K562 (cell line): ENCODE measurements at regions not wholly inside any gene's neighbourhood (a gene's known extent, or its start where the extent isn't known, plus 50 kb on each side); places are given as distances from the start of the nearest gene placed in this dataset.

Experiments
- ARNT ChIP-seq, 2 experiments: fragments of 450-650 bp; IDR thresholded peaks; 2 replicates each; pipeline ENCODE4 v1.6.1; 2016; ENCODE audit warnings: mild to moderate bottlenecking in 1 of 2
- ATF3 ChIP-seq, 2 experiments: fragments of 450-650 bp in 1 of 2; sonication (generic) in 1 of 2; formaldehyde crosslinking in 1 of 2; IDR thresholded peaks in 1 of 2; conservative IDR thresholded peaks in 1 of 2; 2 replicates each; pipeline versions ENCODE4 v1.6.1 to v1.8.1; 2016 to 2023; ENCODE audit warnings: mild to moderate bottlenecking in 2 of 2, moderate library complexity in 2 of 2, inconsistent platforms in 1 of 2, missing genetic modification reagents in 1 of 2
- BACH1 ChIP-seq: fragments of 200-800 bp; sonication (Bioruptor generic); IDR thresholded peaks from 2 replicates; pipeline ENCODE4 v1.6.1; 2016; ENCODE audit warnings: missing genetic modification characterization, missing compliant biosample characterization
- E2F6 ChIP-seq, 2 experiments: IDR thresholded peaks; 2 replicates each; pipeline ENCODE4 v1.6.1; 2011; ENCODE audit warnings: borderline replicate concordance in 1 of 2, control low read depth in 1 of 2, low read depth in 1 of 2, low read length in 1 of 2, mild to moderate bottlenecking in 1 of 2, mixed read lengths in 1 of 2, moderate library complexity in 1 of 2; ENCODE audit not compliant: insufficient read depth in 1 of 2, insufficient read length in 1 of 2, poor library complexity in 1 of 2, severe bottlenecking in 1 of 2; ENCODE audit errors: extremely low read depth in 1 of 2
- HMBOX1 ChIP-seq: sonication (generic); IDR thresholded peaks from 2 replicates; pipeline ENCODE4 v1.6.1; 2016
- HNRNPL ChIP-seq: fragments of 200-400 bp; formaldehyde crosslinking; IDR thresholded peaks from 2 replicates; pipeline ENCODE4 v1.6.1; 2017; ENCODE audit warnings: low read depth, mild to moderate bottlenecking, low read length
- KDM2B ChIP-seq: fragments of 250-450 bp; sonication (Bioruptor Pico); IDR thresholded peaks from 2 replicates; pipeline ENCODE4 v1.8.0; 2021; ENCODE audit warnings: mild to moderate bottlenecking, moderate library complexity
- MAFK ChIP-seq: IDR thresholded peaks from 2 replicates; pipeline ENCODE4 v1.6.1; 2011; ENCODE audit warnings: low read length, improper control_type of control experiment
- PBX2 ChIP-seq, 2 experiments: IDR thresholded peaks in 1 of 2; conservative IDR thresholded peaks in 1 of 2; 2 replicates each; pipeline ENCODE4 v1.6.1; 2016; ENCODE audit warnings: low read depth in 2 of 2, mild to moderate bottlenecking in 1 of 2, missing compliant biosample characterization in 1 of 2, missing genetic modification characterization in 1 of 2, moderate library complexity in 1 of 2
- PHF8 ChIP-seq: fragments of 200-600 bp; sonication (generic); IDR thresholded peaks from 2 replicates; pipeline ENCODE4 v1.6.1; 2012; ENCODE audit warnings: mixed run types, mild to moderate bottlenecking, inconsistent platforms, low read length, moderate library complexity, borderline replicate concordance
- RBM17 ChIP-seq: fragments of 200-400 bp; formaldehyde crosslinking; IDR thresholded peaks from 2 replicates; pipeline ENCODE4 v1.6.1; 2017; ENCODE audit warnings: low read depth, mild to moderate bottlenecking, low read length, borderline replicate concordance
- SMAD2 ChIP-seq: fragments of 150-350 bp; IDR thresholded peaks from 2 replicates; pipeline ENCODE4 v1.6.1; 2014; ENCODE audit warnings: low read depth, mild to moderate bottlenecking, low read length
- SMARCA4 ChIP-seq: fragments of 450-650 bp; IDR thresholded peaks from 2 replicates; pipeline ENCODE4 v1.6.1; 2016
- TGIF2 ChIP-seq: sonication (generic); formaldehyde crosslinking; IDR thresholded peaks from 2 replicates; pipeline ENCODE4 v1.8.1; 2022; ENCODE audit warnings: mild to moderate bottlenecking, missing genetic modification reagents, moderate library complexity
- ZFP36 ChIP-seq: fragments of 150-350 bp; IDR thresholded peaks from 2 replicates; pipeline ENCODE4 v1.6.1; 2018; ENCODE audit warnings: low read length, low read depth; ENCODE audit not compliant: partially characterized antibody
- ZNF23 ChIP-seq: fragments of 250-450 bp; sonication (Bioruptor Pico); IDR thresholded peaks from 2 replicates; pipeline ENCODE4 v1.4.0; 2020; ENCODE audit warnings: mild to moderate bottlenecking
- TF ChIP-seq, protein P1 (sequence below): sonication (generic); formaldehyde crosslinking; IDR thresholded peaks from 2 replicates; pipeline ENCODE4 v1.8.0; 2023; ENCODE audit warnings: mild to moderate bottlenecking, missing genetic modification reagents
- TF ChIP-seq, protein P2 (sequence below): fragments of 450-650 bp; formaldehyde crosslinking; IDR thresholded peaks from 2 replicates; pipeline ENCODE4 v1.4.0; 2022; ENCODE audit warnings: missing genetic modification characterization

GRCh38 chr7:121623130-121623872 is 227.2 kb upstream of the FAM3C start (continued):
- TF ChIP-seq E2F6 (IDR thresholded peaks at IDR 0.05; ENCODE audit: borderline replicate concordance in 1 of 2, extremely low read depth in 1 of 2, insufficient read depth in 1 of 2, insufficient read length in 1 of 2, low read depth in 1 of 2, low read length in 1 of 2, poor library complexity in 1 of 2, severe bottlenecking in 1 of 2), result no peak
- no peak for TF ChIP-seq PBX2 (CRISPR knock-in tag; IDR thresholded peaks at IDR 0.05; ENCODE audit: low read depth)
- TF ChIP-seq PBX2 (tag; conservative IDR thresholded peaks at IDR 0.05; ENCODE audit: low read depth), result peak; percentile 93
- TF ChIP-seq, protein P1, sequence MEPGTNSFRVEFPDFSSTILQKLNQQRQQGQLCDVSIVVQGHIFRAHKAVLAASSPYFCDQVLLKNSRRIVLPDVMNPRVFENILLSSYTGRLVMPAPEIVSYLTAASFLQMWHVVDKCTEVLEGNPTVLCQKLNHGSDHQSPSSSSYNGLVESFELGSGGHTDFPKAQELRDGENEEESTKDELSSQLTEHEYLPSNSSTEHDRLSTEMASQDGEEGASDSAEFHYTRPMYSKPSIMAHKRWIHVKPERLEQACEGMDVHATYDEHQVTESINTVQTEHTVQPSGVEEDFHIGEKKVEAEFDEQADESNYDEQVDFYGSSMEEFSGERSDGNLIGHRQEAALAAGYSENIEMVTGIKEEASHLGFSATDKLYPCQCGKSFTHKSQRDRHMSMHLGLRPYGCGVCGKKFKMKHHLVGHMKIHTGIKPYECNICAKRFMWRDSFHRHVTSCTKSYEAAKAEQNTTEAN (CRISPR knock-in tag), result no peak
- no peak for TF ChIP-seq SMAD2
- 0 out of 2 replicates have a peak, but pooled peaks have one; percentile 4 for TF ChIP-seq ZNF23 (CRISPR knock-in tag)
- no peak for TF ChIP-seq ARNT (IDR thresholded peaks at IDR 0.05)
- no peak for TF ChIP-seq HMBOX1
- no peak for TF ChIP-seq HNRNPL
- no peak for TF ChIP-seq SMARCA4
- TF ChIP-seq TGIF2, result no peak
- no peak for TF ChIP-seq KDM2B (CRISPR knock-in tag)
- no peak for TF ChIP-seq PHF8
- no peak for TF ChIP-seq BACH1 (tag)
- peak; percentile 25; the same call in 1 of the 2 replicates for TF ChIP-seq MAFK
- TF ChIP-seq RBM17, result no peak
- TF ChIP-seq, protein P2, sequence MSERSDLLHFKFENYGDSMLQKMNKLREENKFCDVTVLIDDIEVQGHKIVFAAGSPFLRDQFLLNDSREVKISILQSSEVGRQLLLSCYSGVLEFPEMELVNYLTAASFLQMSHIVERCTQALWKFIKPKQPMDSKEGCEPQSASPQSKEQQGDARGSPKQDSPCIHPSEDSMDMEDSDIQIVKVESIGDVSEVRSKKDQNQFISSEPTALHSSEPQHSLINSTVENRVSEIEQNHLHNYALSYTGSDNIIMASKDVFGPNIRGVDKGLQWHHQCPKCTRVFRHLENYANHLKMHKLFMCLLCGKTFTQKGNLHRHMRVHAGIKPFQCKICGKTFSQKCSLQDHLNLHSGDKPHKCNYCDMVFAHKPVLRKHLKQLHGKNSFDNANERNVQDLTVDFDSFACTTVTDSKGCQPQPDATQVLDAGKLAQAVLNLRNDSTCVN (CRISPR knock-in tag), result no peak
- 0 out of 2 replicates have a peak, but pooled peaks have one; percentile 20 for TF ChIP-seq ATF3 (IDR thresholded peaks at IDR 0.05)
- no peak for TF ChIP-seq ATF3 (CRISPR knock-in tag; conservative IDR thresholded peaks at IDR 0.05)
- TF ChIP-seq ZFP36, result no peak
